Suprapubic skin (tissue), 3 donors: ENCODE measurements at regions not wholly inside any gene's neighbourhood (a gene's known extent, or its start where the extent isn't known, plus 50 kb on each side); places are given as distances from the start of the nearest gene placed in this dataset.

Experiments
- CTCF ChIP-seq, 2 donors: fragments of 200-600 bp in 1 of 2; fragments of 450-650 bp in 1 of 2; sonication (generic) in 1 of 2; IDR thresholded peaks; one replicate each; pipeline ENCODE4 v1.5.1; 2016 to 2019; ENCODE audit warnings: antibody characterized with exemption in 2 of 2, mild to moderate bottlenecking in 1 of 2, moderate library complexity in 1 of 2
- POLR2A ChIP-seq, 2 donors: fragments of 450-650 bp; IDR thresholded peaks; one replicate each; pipeline ENCODE4 v1.6.1; 2017; ENCODE audit warnings: antibody characterized with exemption in 2 of 2, mild to moderate bottlenecking in 2 of 2, moderate library complexity in 2 of 2

GRCh38 chr11:122167100-122167499 is 51.1 kb upstream of the BLID start:
- TF ChIP-seq CTCF (IDR thresholded peaks at IDR 0.05) (no peak), POLR2A (IDR thresholded peaks at IDR 0.05) (no peak)
